Esophagus muscularis mucosa (tissue), 4 donors: ENCODE measurements at regions not wholly inside any gene's neighbourhood (a gene's known extent, or its start where the extent isn't known, plus 50 kb on each side); places are given as distances from the start of the nearest gene placed in this dataset.

Experiments used
- DNase-seq: peaks from one replicate; pipeline ENCODE4 v3.0.0-alpha.2; 2017; ENCODE audit errors: extremely low spot score
- H3K27ac ChIP-seq, 4 donors: fragments of 200-600 bp; sonication (generic); replicated peaks in 1 of 4; 1 replicate in 3 of 4; 2 replicates in 1 of 4; pipeline ENCODE4 v1.5.1; 2016 to 2019; ENCODE audit warnings: mild to moderate bottlenecking in 1 of 4
- H3K27me3 ChIP-seq, 4 donors: fragments of 200-600 bp; sonication (generic); one replicate each; pipeline versions ENCODE4 v1.5.1 to v1.6.0; 2016 to 2019
- H3K36me3 ChIP-seq, 4 donors: fragments of 200-600 bp; sonication (generic); one replicate each; pipeline ENCODE4 v1.5.1; 2016 to 2019
- H3K4me1 ChIP-seq, 4 donors: fragments of 200-600 bp; sonication (generic); one replicate each; pipeline ENCODE4 v1.5.1; 2016 to 2019
- H3K4me3 ChIP-seq, 4 donors: fragments of 200-600 bp; sonication (generic); 1 replicate in 2 of 4; 2 replicates in 2 of 4; pipeline ENCODE4 v1.5.1; 2016 to 2019; ENCODE audit warnings: mild to moderate bottlenecking in 4 of 4, moderate library complexity in 1 of 4
- H3K9me3 ChIP-seq, 4 donors: fragments of 200-600 bp; sonication (generic); 1 replicate in 3 of 4; 2 replicates in 1 of 4; pipeline ENCODE4 v1.5.1; 2016 to 2019
- EP300 ChIP-seq: sonication (generic); formaldehyde crosslinking; IDR thresholded peaks from one replicate; pipeline ENCODE4 v1.6.1; 2017; ENCODE audit warnings: antibody characterized with exemption
- POLR2A ChIP-seq: fragments of 450-650 bp; IDR thresholded peaks from one replicate; pipeline ENCODE4 v1.6.1; 2017; ENCODE audit warnings: antibody characterized with exemption, moderate library complexity, mild to moderate bottlenecking, low read depth
- POLR2AphosphoS5 ChIP-seq, 2 donors: sonication (generic); formaldehyde crosslinking; IDR thresholded peaks; one replicate each; pipeline ENCODE4 v1.6.1; 2017; ENCODE audit warnings: antibody characterized with exemption in 2 of 2
- WGBS: methylation state at CpG from one replicate; pipeline ENCODE4 v1.1.5; 2018; 5-methylcytosine and 5-hydroxymethylcytosine counted together
- intact Hi-C: fragments of 100-400 bp; cut with DNase I; formaldehyde crosslinking; loops from one replicate; pipeline ENCODE4 v1.15.1; 2023
- TF ChIP-seq, protein P1 (sequence below), 3 experiments: fragments of 200-600 bp in 2 of 3; fragments of 450-650 bp in 1 of 3; sonication (generic) in 2 of 3; IDR thresholded peaks; one replicate each; pipeline ENCODE4 v1.5.1; 2017 to 2019; ENCODE audit warnings: antibody characterized with exemption in 3 of 3, mild to moderate bottlenecking in 2 of 3, moderate library complexity in 1 of 3

DNA sequence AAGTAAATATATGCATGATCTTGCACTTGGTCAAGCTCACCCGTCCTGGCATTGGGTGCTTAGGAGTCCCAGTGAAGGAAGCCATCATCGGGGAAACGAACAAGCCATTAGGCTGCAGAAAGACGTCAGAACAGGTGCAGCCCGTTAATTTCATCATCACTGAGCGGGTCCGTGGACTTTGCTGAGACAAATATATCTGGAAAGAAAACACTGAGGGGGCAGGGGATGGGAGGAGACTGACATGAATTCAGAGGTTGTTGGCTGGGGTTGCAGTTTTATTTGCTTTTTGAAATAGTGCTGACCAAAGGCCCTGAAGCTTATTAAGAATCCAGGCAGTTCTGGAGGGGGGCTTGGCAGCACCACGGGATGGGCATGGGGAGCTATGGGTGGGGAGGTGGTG is 207.2 kb downstream of the ENGASE start:
- H3K4me1 ChIP-seq: no peaks in the 10 kb centered on the region
- H3K27ac ChIP-seq: no peak overlapping the region
- TF ChIP-seq EP300 (no peak), POLR2A (no peak)
- TF ChIP-seq, protein P1, sequence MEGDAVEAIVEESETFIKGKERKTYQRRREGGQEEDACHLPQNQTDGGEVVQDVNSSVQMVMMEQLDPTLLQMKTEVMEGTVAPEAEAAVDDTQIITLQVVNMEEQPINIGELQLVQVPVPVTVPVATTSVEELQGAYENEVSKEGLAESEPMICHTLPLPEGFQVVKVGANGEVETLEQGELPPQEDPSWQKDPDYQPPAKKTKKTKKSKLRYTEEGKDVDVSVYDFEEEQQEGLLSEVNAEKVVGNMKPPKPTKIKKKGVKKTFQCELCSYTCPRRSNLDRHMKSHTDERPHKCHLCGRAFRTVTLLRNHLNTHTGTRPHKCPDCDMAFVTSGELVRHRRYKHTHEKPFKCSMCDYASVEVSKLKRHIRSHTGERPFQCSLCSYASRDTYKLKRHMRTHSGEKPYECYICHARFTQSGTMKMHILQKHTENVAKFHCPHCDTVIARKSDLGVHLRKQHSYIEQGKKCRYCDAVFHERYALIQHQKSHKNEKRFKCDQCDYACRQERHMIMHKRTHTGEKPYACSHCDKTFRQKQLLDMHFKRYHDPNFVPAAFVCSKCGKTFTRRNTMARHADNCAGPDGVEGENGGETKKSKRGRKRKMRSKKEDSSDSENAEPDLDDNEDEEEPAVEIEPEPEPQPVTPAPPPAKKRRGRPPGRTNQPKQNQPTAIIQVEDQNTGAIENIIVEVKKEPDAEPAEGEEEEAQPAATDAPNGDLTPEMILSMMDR (IDR thresholded peaks at IDR 0.05): no peak
- H3K36me3 ChIP-seq: no peaks in the 10 kb centered on the region
- intact Hi-C loops: no loop called here
- no peaks in the 10 kb centered on the region for H3K9me3 ChIP-seq
- no peak overlapping the region for H3K4me3 ChIP-seq
- DNase-seq: no peak
- peaks cover 0 to 55% (median 0%) of the 10 kb centered on the region in 4 donors for H3K27me3 ChIP-seq
- WGBS: 54% methylated on average over 8 of the region's 8 CpGs

DNA sequence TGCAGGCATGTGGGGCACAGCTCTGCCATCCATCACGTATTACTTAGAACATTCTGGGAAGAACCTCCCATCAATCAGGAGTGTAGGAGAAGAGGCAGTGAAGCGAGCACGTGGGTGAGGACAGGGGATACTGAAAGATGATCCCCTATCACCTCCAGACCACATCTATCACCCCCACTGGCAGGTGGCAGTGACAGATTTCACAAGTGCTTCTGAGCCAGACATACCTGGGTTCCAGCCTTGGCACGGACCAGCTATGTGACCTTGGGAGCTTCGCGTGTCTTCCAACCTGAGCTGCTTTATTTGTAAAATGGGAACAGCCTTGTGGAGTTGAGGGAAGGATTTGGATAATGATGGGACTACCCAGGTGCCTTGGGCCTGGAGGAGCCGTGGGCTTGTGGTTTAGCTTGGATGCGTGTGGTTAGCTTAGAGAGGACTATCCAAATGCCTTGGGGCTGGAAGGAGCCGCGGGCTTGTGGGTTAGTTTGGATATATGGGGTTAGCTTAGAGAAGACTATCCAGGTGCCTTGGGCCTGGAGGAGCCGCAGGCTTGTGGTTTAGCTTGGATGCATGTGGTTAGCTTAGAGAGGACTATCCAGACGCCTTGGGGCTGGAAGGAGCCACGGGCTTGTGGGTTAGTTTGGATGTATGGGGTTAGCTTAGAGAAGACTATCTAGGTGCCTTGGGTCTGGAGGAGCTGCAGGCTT is 206.4 kb downstream of the ENGASE start:
- intact Hi-C loops: no loop called here
- WGBS: 74% methylated on average over 12 of the region's 13 CpGs
- H3K27ac ChIP-seq: no peak overlapping the region
- H3K9me3 ChIP-seq: no peaks in the 10 kb centered on the region
- no peaks in the 10 kb centered on the region for H3K36me3 ChIP-seq
- H3K27me3 ChIP-seq: peaks cover 0 to 47% (median 0%) of the 10 kb centered on the region in 4 donors
- TF ChIP-seq EP300: no peak
- TF ChIP-seq, protein P1 (IDR thresholded peaks at IDR 0.05): no peak
- TF ChIP-seq POLR2AphosphoS5 (IDR thresholded peaks at IDR 0.05): no peak
- no peak for TF ChIP-seq POLR2A
- DNase-seq: no peak
- H3K4me3 ChIP-seq: no peak overlapping the region
- H3K4me1 ChIP-seq: no peaks in the 10 kb centered on the region

DNA sequence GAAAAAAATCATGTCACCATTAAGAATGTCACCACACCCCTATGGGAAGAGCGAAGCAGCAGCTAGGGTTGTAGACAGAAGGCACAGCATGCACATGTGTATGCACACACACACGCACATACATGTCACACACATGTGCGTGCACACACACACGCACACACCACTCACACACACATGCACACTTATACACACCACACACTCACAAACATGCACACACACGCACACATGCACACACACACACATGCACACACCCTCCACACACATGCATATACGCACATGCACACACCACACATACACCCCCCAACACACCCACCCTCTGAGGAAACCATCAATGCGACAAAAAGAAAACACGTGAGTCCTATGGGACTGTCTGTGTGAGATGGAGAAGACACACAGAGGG is 205.4 kb downstream of the ENGASE start:
- TF ChIP-seq, protein P1 (IDR thresholded peaks at IDR 0.05): no peak
- TF ChIP-seq POLR2AphosphoS5 (IDR thresholded peaks at IDR 0.05) (no peak), POLR2A (no peak), EP300 (no peak)
- Histone ChIP-seq H3K27me3 (peaks cover 0 to 42% (median 0%) of the 10 kb centered on the region in 4 donors), H3K9me3 (no peaks in the 10 kb centered on the region), H3K4me3 (no peak overlapping the region), H3K27ac (no peak overlapping the region), H3K36me3 (no peaks in the 10 kb centered on the region), H3K4me1 (no peaks in the 10 kb centered on the region)
- WGBS: 83% methylated on average over 8 of the region's 8 CpGs
- intact Hi-C loops: no loop called here
- no peak for DNase-seq

DNA sequence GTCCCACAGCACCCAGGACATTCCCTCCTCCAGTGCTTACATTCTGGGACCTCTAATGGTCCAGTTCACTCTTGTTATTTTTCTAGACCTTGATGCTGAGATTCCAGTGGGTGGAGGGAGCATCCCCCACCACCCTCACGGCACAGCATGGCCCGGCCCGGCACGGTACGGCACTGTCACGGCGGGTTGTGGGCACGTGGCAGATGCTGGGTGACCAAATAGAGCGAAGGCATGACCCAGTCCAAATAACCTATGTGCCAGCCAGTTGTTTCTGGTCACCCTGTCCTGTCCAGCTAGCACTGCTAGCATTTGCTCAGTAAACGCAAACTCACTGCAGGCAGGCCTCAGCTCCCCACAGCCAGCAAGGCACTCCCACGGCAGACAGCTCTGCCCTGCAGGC is 204.7 kb downstream of the ENGASE start:
- 86% methylated on average over 9 of the region's 11 CpGs for WGBS
- TF ChIP-seq POLR2AphosphoS5 (IDR thresholded peaks at IDR 0.05): no peak
- TF ChIP-seq POLR2A: no peak
- TF ChIP-seq, protein P1 (IDR thresholded peaks at IDR 0.05): no peak
- no peak for TF ChIP-seq EP300

DNA sequence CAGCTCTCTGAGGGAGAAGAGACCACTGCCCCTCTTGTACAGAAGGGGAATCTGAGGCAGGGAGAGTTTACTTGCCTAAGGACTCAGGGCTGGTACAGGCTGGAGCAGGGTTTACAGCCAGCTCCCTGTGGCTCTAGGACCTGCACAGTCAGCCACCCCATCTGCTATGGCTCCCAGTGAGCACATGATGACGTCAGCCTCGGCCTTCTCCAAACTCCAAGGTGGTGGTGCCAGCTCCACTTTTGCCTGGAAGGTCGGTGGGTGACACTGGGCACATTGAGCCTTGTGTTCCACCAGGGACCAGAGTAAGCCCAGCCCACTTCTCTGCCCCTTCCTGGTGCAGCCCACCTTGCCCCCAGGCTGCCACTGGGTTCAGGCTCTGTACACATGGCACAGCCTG is 202.2 kb downstream of the ENGASE start:
- DNase-seq: no peak
- TF ChIP-seq POLR2A: no peak
- TF ChIP-seq EP300: no peak
- TF ChIP-seq, protein P1 (IDR thresholded peaks at IDR 0.05): no peak
- no peak for TF ChIP-seq POLR2AphosphoS5 (IDR thresholded peaks at IDR 0.05)
- H3K36me3 ChIP-seq: no peaks in the 10 kb centered on the region
- peaks cover 0 to 61% (median 0%) of the 10 kb centered on the region in 4 donors for H3K27me3 ChIP-seq
- H3K9me3 ChIP-seq: no peaks in the 10 kb centered on the region
- H3K4me1 ChIP-seq: no peaks in the 10 kb centered on the region
- intact Hi-C loops: no loop called here
- no peak overlapping the region for H3K27ac ChIP-seq
- WGBS: 87% methylated on average over 3 of the region's 3 CpGs
- no peak overlapping the region for H3K4me3 ChIP-seq

More for the DNA sequence above, 204.7 kb downstream of the ENGASE start:
- intact Hi-C loops: no loop called here
- DNase-seq: no peak
- Histone ChIP-seq H3K4me3 (no peak overlapping the region), H3K36me3 (no peaks in the 10 kb centered on the region), H3K27ac (no peak overlapping the region), H3K9me3 (no peaks in the 10 kb centered on the region), H3K27me3 (peaks cover 0 to 44% (median 0%) of the 10 kb centered on the region in 4 donors), H3K4me1 (no peaks in the 10 kb centered on the region)
